Transverse colon (tissue), 4 donors: ENCODE measurements at regions not wholly inside any gene's neighbourhood (a gene's known extent, or its start where the extent isn't known, plus 50 kb on each side); places are given as distances from the start of the nearest gene placed in this dataset.

Experiments used
- DNase-seq: peaks from one replicate; pipeline ENCODE4 v3.0.0-alpha.2; 2019
- H3K27ac ChIP-seq, 4 donors: fragments of 200-600 bp; sonication (generic); 2 replicates each; pipeline ENCODE4 v1.5.1; 2016 to 2018; ENCODE audit warnings: inconsistent platforms in 4 of 4
- H3K27me3 ChIP-seq: fragments of 200-600 bp; sonication (generic); 2 replicates; pipeline ENCODE4 v1.5.1; 2017; ENCODE audit warnings: inconsistent platforms
- H3K36me3 ChIP-seq, 4 donors: fragments of 200-600 bp; sonication (generic); 2 replicates each; pipeline ENCODE4 v1.5.1; 2017 to 2019; ENCODE audit warnings: inconsistent platforms in 4 of 4
- H3K4me1 ChIP-seq, 4 donors: fragments of 200-600 bp; sonication (generic); 2 replicates each; pipeline ENCODE4 v1.5.1; 2017 to 2020; ENCODE audit warnings: inconsistent platforms in 4 of 4
- H3K4me3 ChIP-seq, 4 donors: fragments of 200-600 bp; sonication (generic); 1 replicate in 1 of 4; 2 replicates in 3 of 4; pipeline versions ENCODE4 v1.5.1 to v1.6.1; 2017 to 2019; ENCODE audit warnings: inconsistent platforms in 4 of 4
- H3K9me3 ChIP-seq, 2 donors: fragments of 200-600 bp; sonication (generic); 2 replicates each; pipeline ENCODE4 v1.5.1; 2017 to 2019; ENCODE audit warnings: inconsistent platforms in 2 of 2
- EP300 ChIP-seq: sonication (generic); formaldehyde crosslinking; IDR thresholded peaks from one replicate; pipeline ENCODE4 v1.6.1; 2017; ENCODE audit warnings: antibody characterized with exemption, low read depth
- POLR2A ChIP-seq: fragments of 450-650 bp; IDR thresholded peaks from one replicate; pipeline ENCODE4 v1.6.1; 2016; ENCODE audit warnings: antibody characterized with exemption, mild to moderate bottlenecking, moderate library complexity
- POLR2AphosphoS5 ChIP-seq, 3 donors: sonication (generic); formaldehyde crosslinking; IDR thresholded peaks; one replicate each; pipeline ENCODE4 v1.6.1; 2016; ENCODE audit warnings: antibody characterized with exemption in 3 of 3
- WGBS, 2 donors: methylation state at CpG; one replicate each; pipeline ENCODE4 v1.1.5; 2018; ENCODE audit warnings: low coverage in 1 of 2; 5-methylcytosine and 5-hydroxymethylcytosine counted together
- in situ Hi-C, 4 donors: fragments of 200-750 bp; cut with MboI; loops; one replicate each; pipeline versions ENCODE4 v1.15.0 to v1.15.1; 2017; ENCODE audit warnings: low sequenced_read_pairs in 3 of 4, low pct_ligation_motif_present in 1 of 4, low pct_unique_long_range_greater_than_20kb in 1 of 4
- intact Hi-C: fragments of 100-400 bp; cut with DNase I; formaldehyde crosslinking; loops from one replicate; pipeline ENCODE4 v1.15.1; 2023; ENCODE audit warnings: low total_unique reads
- TF ChIP-seq, protein P1 (sequence below), 5 experiments: fragments of 200-600 bp in 3 of 5; fragments of 450-650 bp in 2 of 5; sonication (generic) in 3 of 5; IDR thresholded peaks; 1 replicate in 2 of 5; 2 replicates in 3 of 5; pipeline ENCODE4 v1.5.1; 2016 to 2017; ENCODE audit warnings: antibody characterized with exemption in 5 of 5, inconsistent platforms in 3 of 5, mild to moderate bottlenecking in 2 of 5, moderate library complexity in 1 of 5

DNA sequence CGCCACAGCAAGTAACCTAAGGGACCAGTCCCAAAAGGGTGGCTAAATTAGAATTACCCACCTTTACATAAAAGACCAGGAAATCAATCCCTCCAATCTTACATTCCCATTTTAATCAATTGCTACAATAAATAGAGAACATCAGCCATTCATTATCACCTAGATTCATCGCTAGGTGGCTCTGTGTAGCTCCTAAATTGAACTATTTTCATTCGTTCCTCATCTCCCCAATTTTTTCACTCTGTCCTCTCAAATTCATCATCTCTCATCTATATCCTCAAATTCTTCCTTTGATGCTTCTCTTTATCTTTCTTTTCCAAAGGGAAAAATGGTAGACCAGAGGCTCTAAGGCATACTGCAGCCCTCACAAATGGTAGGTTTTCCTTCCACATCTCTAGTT, 108.2 kb upstream of the TNC start:
- Histone ChIP-seq H3K9me3 (no peaks in the 10 kb centered on the region), H3K36me3 (no peaks in the 10 kb centered on the region), H3K4me3 (no peak overlapping the region), H3K27me3 (no peaks in the 10 kb centered on the region), H3K27ac (no peak overlapping the region), H3K4me1 (no peaks in the 10 kb centered on the region)
- 73 to 93% methylated on average over 2 to 3 of the region's 3 CpGs for WGBS, 2 donors
- TF ChIP-seq POLR2A (no peak), POLR2AphosphoS5 (IDR thresholded peaks at IDR 0.05) (no peak), EP300 (no peak)
- TF ChIP-seq, protein P1, sequence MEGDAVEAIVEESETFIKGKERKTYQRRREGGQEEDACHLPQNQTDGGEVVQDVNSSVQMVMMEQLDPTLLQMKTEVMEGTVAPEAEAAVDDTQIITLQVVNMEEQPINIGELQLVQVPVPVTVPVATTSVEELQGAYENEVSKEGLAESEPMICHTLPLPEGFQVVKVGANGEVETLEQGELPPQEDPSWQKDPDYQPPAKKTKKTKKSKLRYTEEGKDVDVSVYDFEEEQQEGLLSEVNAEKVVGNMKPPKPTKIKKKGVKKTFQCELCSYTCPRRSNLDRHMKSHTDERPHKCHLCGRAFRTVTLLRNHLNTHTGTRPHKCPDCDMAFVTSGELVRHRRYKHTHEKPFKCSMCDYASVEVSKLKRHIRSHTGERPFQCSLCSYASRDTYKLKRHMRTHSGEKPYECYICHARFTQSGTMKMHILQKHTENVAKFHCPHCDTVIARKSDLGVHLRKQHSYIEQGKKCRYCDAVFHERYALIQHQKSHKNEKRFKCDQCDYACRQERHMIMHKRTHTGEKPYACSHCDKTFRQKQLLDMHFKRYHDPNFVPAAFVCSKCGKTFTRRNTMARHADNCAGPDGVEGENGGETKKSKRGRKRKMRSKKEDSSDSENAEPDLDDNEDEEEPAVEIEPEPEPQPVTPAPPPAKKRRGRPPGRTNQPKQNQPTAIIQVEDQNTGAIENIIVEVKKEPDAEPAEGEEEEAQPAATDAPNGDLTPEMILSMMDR (IDR thresholded peaks at IDR 0.05) = no peak
- no peak for DNase-seq
- in situ Hi-C loops (no loop called here), intact Hi-C loops (no loop called here)

DNA sequence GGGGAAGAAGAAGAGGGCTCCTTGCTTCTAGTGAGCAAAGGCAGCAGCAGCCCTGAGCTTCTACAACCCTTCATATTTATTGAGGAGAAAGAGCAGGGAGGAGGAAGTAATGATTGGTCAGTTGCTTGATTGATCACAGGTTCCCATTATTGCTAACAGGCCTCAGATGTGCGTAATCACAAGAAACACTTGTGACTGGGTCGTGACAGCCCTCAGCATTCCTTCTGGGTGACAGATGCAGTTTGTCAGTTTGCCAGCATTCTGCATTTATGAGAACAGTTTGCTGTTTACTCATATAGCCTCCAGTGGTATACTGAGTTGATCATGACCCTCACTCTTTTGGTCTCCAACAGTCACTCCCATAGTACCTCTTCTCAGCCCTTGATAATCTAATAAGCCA, 111.5 kb upstream of the TNC start:
- no peak overlapping the region for H3K27ac ChIP-seq
- H3K27me3 ChIP-seq = no peaks in the 10 kb centered on the region
- WGBS, 2 donors = 79% methylated on average over 2 of the region's 2 CpGs; no CpG with 5 or more reads in 1 of the 2 donors
- intact Hi-C loops (no loop called here), in situ Hi-C loops (no loop called here)
- no peak for DNase-seq
- H3K4me3 ChIP-seq = no peak overlapping the region
- TF ChIP-seq, protein P1 (IDR thresholded peaks at IDR 0.05) = no peak
- TF ChIP-seq POLR2A (no peak), EP300 (no peak), POLR2AphosphoS5 (IDR thresholded peaks at IDR 0.05) (no peak)
- no peaks in the 10 kb centered on the region for H3K9me3 ChIP-seq
- H3K36me3 ChIP-seq = no peaks in the 10 kb centered on the region
- no peaks in the 10 kb centered on the region for H3K4me1 ChIP-seq

DNA sequence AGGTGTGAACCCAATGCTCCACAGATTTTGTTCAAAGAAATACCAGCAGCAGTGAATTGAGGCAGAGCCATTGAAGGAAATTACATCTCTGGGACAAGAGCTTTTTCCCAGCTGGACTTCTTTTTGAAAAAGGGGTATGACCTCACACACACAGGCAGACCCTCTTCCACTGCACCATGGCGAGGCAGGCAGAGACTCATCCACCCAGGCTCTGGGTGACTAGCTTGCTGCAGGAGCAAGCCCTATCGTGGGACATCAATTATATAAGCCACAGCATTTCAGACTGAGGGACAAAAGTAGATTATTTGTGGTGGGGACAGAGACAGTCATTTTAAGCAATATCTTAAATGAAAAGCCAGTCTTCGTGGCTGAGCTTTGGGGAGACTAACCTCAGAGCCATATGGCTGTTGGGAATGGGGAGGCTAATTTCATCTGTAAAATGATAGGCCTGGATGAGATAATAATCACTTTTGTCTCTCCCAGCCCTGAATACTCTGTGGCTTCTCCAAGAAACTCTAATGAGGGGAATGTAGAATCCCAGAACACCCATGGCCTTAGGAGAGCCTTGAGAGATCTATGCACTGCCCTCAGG, 113.1 kb upstream of the TNC start:
- H3K9me3 ChIP-seq = no peaks in the 10 kb centered on the region
- no peaks in the 10 kb centered on the region for H3K36me3 ChIP-seq
- intact Hi-C loops (no loop called here), in situ Hi-C loops (no loop called here)
- DNase-seq = no peak
- 80 to 93% methylated on average over 1 to 3 of the region's 3 CpGs for WGBS, 2 donors
- no peaks in the 10 kb centered on the region for H3K4me1 ChIP-seq
- no peaks in the 10 kb centered on the region for H3K27me3 ChIP-seq
- H3K27ac ChIP-seq = no peak overlapping the region
- H3K4me3 ChIP-seq = no peak overlapping the region
- TF ChIP-seq POLR2AphosphoS5 (IDR thresholded peaks at IDR 0.05) = no peak
- TF ChIP-seq, protein P1 (IDR thresholded peaks at IDR 0.05) = no peak
- TF ChIP-seq EP300 = no peak
- no peak for TF ChIP-seq POLR2A

DNA sequence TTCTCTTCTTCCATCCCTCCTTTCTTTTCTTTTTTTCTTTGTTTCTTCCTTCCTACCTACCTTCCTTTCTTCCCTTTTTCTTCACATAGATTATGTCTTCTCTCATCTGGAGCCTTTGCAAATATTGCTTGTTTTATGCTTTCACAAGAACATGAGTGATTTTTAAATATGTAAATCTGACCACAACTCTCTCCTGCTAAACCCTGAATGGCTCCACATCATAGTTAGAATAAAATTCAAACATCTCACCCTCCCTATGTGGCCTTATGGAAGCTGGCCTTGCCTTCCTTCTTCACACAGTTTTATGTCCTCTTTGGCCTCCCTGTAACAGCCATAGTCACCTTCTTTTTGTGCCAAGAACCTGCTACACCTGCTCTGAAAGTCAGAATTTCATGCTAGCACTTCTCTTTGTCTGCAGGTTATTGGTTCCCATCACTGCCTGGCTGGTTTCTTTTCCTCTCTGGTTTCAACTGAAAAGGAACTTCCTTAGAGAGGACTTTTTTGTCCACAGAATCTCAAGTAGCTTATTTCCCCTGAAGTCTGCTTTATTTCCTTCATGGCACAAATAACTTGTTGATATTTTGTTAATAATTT, 114.3 kb upstream of the TNC start:
- H3K4me3 ChIP-seq = no peak overlapping the region
- in situ Hi-C loops = no loop called here
- DNase-seq = no peak
- no peaks in the 10 kb centered on the region for H3K36me3 ChIP-seq
- intact Hi-C loops = no loop called here
- H3K9me3 ChIP-seq = no peaks in the 10 kb centered on the region
- no peak overlapping the region for H3K27ac ChIP-seq
- no peak for TF ChIP-seq EP300
- TF ChIP-seq, protein P1 (IDR thresholded peaks at IDR 0.05) = no peak
- TF ChIP-seq POLR2AphosphoS5 (IDR thresholded peaks at IDR 0.05) = no peak
- TF ChIP-seq POLR2A = no peak
- H3K27me3 ChIP-seq = no peaks in the 10 kb centered on the region
- H3K4me1 ChIP-seq = no peaks in the 10 kb centered on the region
